PC-9 (cell line): ENCODE measurements at regions not wholly inside any gene's neighbourhood (a gene's known extent, or its start where the extent isn't known, plus 50 kb on each side); places are given as distances from the start of the nearest gene placed in this dataset.
A peak's percentile ranks its signal among the peaks of the same experiment; 100 is the strongest.
"Not testable (repeated sequence)": the region's sequence is repeated elsewhere in the genome, so short reads cannot be mapped to it uniquely, and the experiment has no call there.

Experiments used
- BruUV-seq: library from RNA; stranded (reverse); fragments of 400-500 nt; replicated peaks from 2 replicates; lab custom pipeline; 2021; lab: Mats Ljungman, UMichigan
- CTCF ChIA-PET: fragments of 300-600 bp; sonication (Branson Sonifier 250); formaldehyde crosslinking; loops from one replicate; lab custom pipeline; 2022; ENCODE audit warnings: antibody characterized with exemption; lab: Charles Lee
- POLR2A ChIA-PET: fragments of 300-600 bp; sonication (Branson Sonifier 250); formaldehyde crosslinking; loops from one replicate; lab custom pipeline; 2022; ENCODE audit warnings: antibody characterized with exemption; ENCODE audit not compliant: unreplicated experiment; lab: Charles Lee
- DNase-seq, 2 experiments: peaks; one replicate each; pipeline versions ENCODE4 v3.0.0 to v3.0.0-alpha.2; 2015 to 2022; ENCODE audit warnings: mixed read lengths in 1 of 2
- H2AFZ ChIP-seq: fragments of 200-600 bp; sonication (generic); 2 replicates; pipeline ENCODE4 v1.8.1; 2017; ENCODE audit warnings: antibody characterized with exemption
- H3F3A ChIP-seq: fragments of 200-600 bp; sonication (generic); 2 replicates; pipeline ENCODE4 v1.8.1; 2017; ENCODE audit warnings: antibody characterized with exemption, mild to moderate bottlenecking, low read depth; ENCODE audit not compliant: insufficient read depth
- H3K27ac ChIP-seq: fragments of 200-600 bp; sonication (generic); 2 replicates; pipeline ENCODE4 v1.6.1; 2016; ENCODE audit warnings: mixed run types
- H3K27me3 ChIP-seq: fragments of 200-600 bp; sonication (generic); 2 replicates; pipeline ENCODE4 v1.6.1; 2016; ENCODE audit warnings: low read depth, mixed run types; ENCODE audit not compliant: insufficient read depth
- H3K36me3 ChIP-seq: fragments of 200-600 bp; sonication (generic); 2 replicates; pipeline ENCODE4 v1.6.1; 2016; ENCODE audit warnings: low read depth, mixed run types
- H3K4me1 ChIP-seq: fragments of 200-600 bp; sonication (generic); replicated peaks from 2 replicates; pipeline ENCODE4 v1.6.1; 2016; ENCODE audit warnings: mixed run types; ENCODE audit not compliant: insufficient read depth
- H3K4me2 ChIP-seq: fragments of 200-600 bp; sonication (generic); 2 replicates; pipeline ENCODE4 v1.6.1; 2017; ENCODE audit warnings: mixed run types
- H3K4me3 ChIP-seq: fragments of 200-600 bp; sonication (generic); 2 replicates; pipeline ENCODE4 v1.6.1; 2016; ENCODE audit warnings: mixed run types
- H3K79me2 ChIP-seq: fragments of 200-600 bp; sonication (generic); 2 replicates; pipeline ENCODE4 v1.6.1; 2017; ENCODE audit warnings: low read depth, mixed run types
- H3K9me2 ChIP-seq: fragments of 200-600 bp; sonication (generic); 2 replicates; pipeline ENCODE4 v1.8.1; 2017; ENCODE audit warnings: mild to moderate bottlenecking; ENCODE audit not compliant: insufficient read depth
- H3K9me3 ChIP-seq: fragments of 200-600 bp; sonication (generic); 2 replicates; pipeline ENCODE4 v1.8.1; 2016; ENCODE audit warnings: low read depth; ENCODE audit not compliant: insufficient read depth
- H4K20me1 ChIP-seq: fragments of 200-600 bp; sonication (generic); 2 replicates; pipeline ENCODE4 v1.8.1; 2017; ENCODE audit not compliant: insufficient read depth
- EZH2 ChIP-seq: fragments of 200-600 bp; sonication (generic); IDR thresholded peaks from 2 replicates; pipeline ENCODE4 v1.8.0; 2017; ENCODE audit warnings: antibody characterized with exemption, low read depth
- intact Hi-C: fragments of 100-400 bp; cut with micrococcal nuclease; formaldehyde crosslinking; loops from one replicate; pipeline ENCODE4 v1.10.0; 2022; ENCODE audit not compliant: unreplicated experiment
- TF ChIP-seq, protein P1 (sequence below): fragments of 200-600 bp; sonication (generic); conservative IDR thresholded peaks from 2 replicates; pipeline ENCODE4 v1.6.1; 2017; ENCODE audit warnings: mixed run types, antibody characterized with exemption, mild to moderate bottlenecking, moderate library complexity

DNA sequence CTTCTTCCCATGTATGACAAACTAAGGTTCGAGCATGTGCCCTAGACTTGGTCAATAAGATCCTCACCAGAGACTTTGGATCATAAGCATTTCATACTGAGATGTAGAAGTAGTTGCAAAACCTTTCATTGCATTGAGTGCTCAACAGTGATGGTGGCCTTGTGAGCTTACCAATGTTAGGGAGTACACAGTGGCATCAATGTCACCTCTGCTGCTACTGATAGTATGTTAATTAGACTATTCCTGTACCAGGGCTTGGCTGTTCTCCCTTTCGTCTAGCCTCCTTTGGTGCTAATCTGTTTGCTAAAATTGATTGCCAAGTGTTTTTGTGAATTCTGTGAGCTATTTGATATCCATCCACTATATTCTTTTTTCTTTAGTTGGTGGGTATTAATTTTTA, 264.5 kb upstream of the SEMA3C start:
- H3K4me3 ChIP-seq: no peak overlapping the region
- no peaks in the 10 kb centered on the region for H3F3A ChIP-seq
- H3K27ac ChIP-seq: no peak overlapping the region
- no peaks in the 10 kb centered on the region; the same call in 1 of the 2 replicates for H3K9me2 ChIP-seq
- no TSS peak for BruUV-seq
- H3K4me1 ChIP-seq: no peaks in the 10 kb centered on the region
- H2AFZ ChIP-seq: no peak overlapping the region
- no peaks in the 10 kb centered on the region for H3K27me3 ChIP-seq
- intact Hi-C loops: no loop called here
- no peak for DNase-seq
- no peaks in the 10 kb centered on the region for H3K9me3 ChIP-seq
- no peaks in the 10 kb centered on the region for H3K36me3 ChIP-seq
- no peaks in the 10 kb centered on the region for H4K20me1 ChIP-seq
- ChIA-PET CTCF (no interaction called here), POLR2A (no interaction called here)
- TF ChIP-seq, protein P1, sequence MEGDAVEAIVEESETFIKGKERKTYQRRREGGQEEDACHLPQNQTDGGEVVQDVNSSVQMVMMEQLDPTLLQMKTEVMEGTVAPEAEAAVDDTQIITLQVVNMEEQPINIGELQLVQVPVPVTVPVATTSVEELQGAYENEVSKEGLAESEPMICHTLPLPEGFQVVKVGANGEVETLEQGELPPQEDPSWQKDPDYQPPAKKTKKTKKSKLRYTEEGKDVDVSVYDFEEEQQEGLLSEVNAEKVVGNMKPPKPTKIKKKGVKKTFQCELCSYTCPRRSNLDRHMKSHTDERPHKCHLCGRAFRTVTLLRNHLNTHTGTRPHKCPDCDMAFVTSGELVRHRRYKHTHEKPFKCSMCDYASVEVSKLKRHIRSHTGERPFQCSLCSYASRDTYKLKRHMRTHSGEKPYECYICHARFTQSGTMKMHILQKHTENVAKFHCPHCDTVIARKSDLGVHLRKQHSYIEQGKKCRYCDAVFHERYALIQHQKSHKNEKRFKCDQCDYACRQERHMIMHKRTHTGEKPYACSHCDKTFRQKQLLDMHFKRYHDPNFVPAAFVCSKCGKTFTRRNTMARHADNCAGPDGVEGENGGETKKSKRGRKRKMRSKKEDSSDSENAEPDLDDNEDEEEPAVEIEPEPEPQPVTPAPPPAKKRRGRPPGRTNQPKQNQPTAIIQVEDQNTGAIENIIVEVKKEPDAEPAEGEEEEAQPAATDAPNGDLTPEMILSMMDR: no peak
- TF ChIP-seq EZH2: no peak
- no peaks in the 10 kb centered on the region for H3K79me2 ChIP-seq
- no peak overlapping the region for H3K4me2 ChIP-seq

DNA sequence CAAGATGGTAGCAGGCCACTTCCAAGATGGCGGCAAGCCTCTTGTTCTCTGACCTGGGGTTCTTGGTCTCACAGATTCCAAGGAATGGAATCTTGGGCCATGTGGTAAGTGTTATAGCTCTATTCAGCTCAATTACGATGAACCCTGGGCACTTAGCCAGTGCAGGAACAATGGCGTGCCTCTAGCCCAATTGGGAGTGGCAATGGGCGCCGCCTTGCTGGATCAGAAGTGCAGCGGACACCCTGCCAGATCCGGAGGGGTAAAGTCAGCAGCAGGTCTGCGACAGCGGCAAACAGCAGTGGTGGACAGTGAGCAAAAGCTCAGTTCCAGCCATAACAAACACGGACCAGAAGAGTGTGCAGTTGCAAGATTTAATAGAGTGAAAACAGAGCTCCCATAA, 263.2 kb upstream of the SEMA3C start:
- intact Hi-C loops, H3F3A ChIP-seq, H3K27me3 ChIP-seq, POLR2A ChIA-PET, H3K9me3 ChIP-seq, H4K20me1 ChIP-seq, H3K4me2 ChIP-seq, H3K36me3 ChIP-seq, H3K9me2 ChIP-seq, H2AFZ ChIP-seq, H3K27ac ChIP-seq, H3K4me3 ChIP-seq, H3K4me1 ChIP-seq, H3K79me2 ChIP-seq, BruUV-seq: not testable (repeated sequence)
- CTCF ChIA-PET: interaction anchor here (0.6 to 0.7 kb wide), 2 partner anchors 19 to 263 kb away, joined by 3 to 10 read pairs; partner anchors contain the start of gene SEMA3C
- peak in 1 of 2 experiments; percentile 69 for DNase-seq

DNA sequence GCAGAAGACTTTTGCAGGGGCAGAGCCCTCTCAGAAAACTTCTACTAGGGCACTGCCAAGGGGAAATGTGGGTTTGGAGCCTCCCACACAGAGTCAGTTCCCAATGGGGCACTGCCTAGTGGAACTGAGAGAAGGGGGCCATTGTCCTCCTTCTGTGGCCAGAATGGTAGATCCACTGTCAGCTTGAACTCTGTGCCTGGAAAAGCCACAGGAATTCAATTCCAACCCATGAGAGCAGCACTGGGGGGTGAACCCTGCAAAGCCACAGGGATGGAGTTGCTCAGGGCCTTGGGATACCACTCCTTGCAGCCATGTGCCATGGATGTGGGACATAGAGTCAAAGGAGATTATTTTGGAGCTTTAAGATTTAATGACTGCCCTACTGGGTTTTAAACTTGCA, 262.2 kb upstream of the SEMA3C start:
- CTCF ChIA-PET: no interaction called here
- BruUV-seq: no TSS peak
- Histone ChIP-seq H3F3A (no peaks in the 10 kb centered on the region), H3K27me3 (no peaks in the 10 kb centered on the region), H3K4me3 (no peak overlapping the region), H3K36me3 (no peaks in the 10 kb centered on the region), H3K79me2 (no peaks in the 10 kb centered on the region), H2AFZ (no peak overlapping the region), H3K4me1 (no peaks in the 10 kb centered on the region), H3K27ac (no peak overlapping the region), H3K9me3 (no peaks in the 10 kb centered on the region), H4K20me1 (no peaks in the 10 kb centered on the region), H3K9me2 (no peaks in the 10 kb centered on the region; the same call in 1 of the 2 replicates), H3K4me2 (no peak overlapping the region)
- no peak for TF ChIP-seq EZH2
- TF ChIP-seq, protein P1: no peak
- POLR2A ChIA-PET: no interaction called here
- intact Hi-C loops: no loop called here
- DNase-seq: no peak

DNA sequence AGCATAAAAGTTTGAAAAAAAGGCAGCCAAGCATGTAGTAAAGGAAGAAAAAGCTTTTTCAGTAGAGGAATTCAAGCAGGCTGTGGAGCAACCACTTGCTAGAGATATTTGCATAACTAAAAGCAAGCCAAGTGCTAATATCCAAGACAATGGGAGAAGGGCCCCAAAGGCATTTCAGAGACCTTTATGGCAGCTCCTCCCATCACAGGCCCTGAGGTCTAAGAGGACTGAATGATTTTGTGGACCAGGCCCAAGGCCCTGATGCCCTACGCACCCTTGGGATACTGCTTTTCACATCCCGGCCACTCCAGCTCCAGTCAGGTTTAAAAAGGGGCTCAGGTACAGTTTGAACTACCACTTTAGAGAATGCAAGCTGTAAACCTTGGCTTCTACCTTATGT, 261.7 kb upstream of the SEMA3C start:
- ChIA-PET CTCF (no interaction called here), POLR2A (no interaction called here)
- Histone ChIP-seq H3K4me3 (no peak overlapping the region), H3K36me3 (no peaks in the 10 kb centered on the region), H3K4me1 (peaks cover 5% of the 10 kb centered on the region; the same call in 1 of the 2 replicates), H3K4me2 (no peak overlapping the region), H3K9me2 (no peaks in the 10 kb centered on the region), H3K79me2 (no peaks in the 10 kb centered on the region), H3K9me3 (no peaks in the 10 kb centered on the region), H3F3A (no peaks in the 10 kb centered on the region), H4K20me1 (no peaks in the 10 kb centered on the region), H3K27ac (no peak overlapping the region), H3K27me3 (no peaks in the 10 kb centered on the region), H2AFZ (no peak overlapping the region)
- TF ChIP-seq, protein P1: no peak
- no peak for TF ChIP-seq EZH2
- DNase-seq: no peak
- intact Hi-C loops: no loop called here
- BruUV-seq: no TSS peak
